Activated naive CD4-positive, alpha-beta T cell treated with anti-CD3 and anti-CD28 coated beads, Interleukin-2, amount 10 ng/mL, durations not matched to agents 7 days and 5 days (primary cell): ENCODE measurements at regions not wholly inside any gene's neighbourhood (a gene's known extent, or its start where the extent isn't known, plus 50 kb on each side); places are given as distances from the start of the nearest gene placed in this dataset.
"Not testable (repeated sequence)": the region's sequence is repeated elsewhere in the genome, so short reads cannot be mapped to it uniquely, and the experiment has no call there.

Source experiments
- CTCF ChIA-PET: fragments of 350-600 bp; sonication (Branson Sonifier 250); formaldehyde crosslinking; loops from one replicate; lab custom pipeline; 2021; ENCODE audit warnings: antibody characterized with exemption; lab: Charles Lee
- DNase-seq: peaks from one replicate; pipeline ENCODE4 v3.0.0-alpha.2; 2020
- H3K27ac Mint-ChIP-seq: one replicate; pipeline ENCODE4 v1.8.0; 2021; ENCODE audit warnings: mild to moderate bottlenecking, moderate library complexity, mixed read lengths
- H3K27me3 Mint-ChIP-seq: one replicate; pipeline ENCODE4 v1.8.0; 2021; ENCODE audit warnings: mild to moderate bottlenecking, mixed read lengths
- H3K36me3 Mint-ChIP-seq: one replicate; pipeline ENCODE4 v1.8.0; 2021; ENCODE audit warnings: mixed read lengths
- H3K4me1 Mint-ChIP-seq: one replicate; pipeline ENCODE4 v1.8.0; 2021; ENCODE audit warnings: mixed read lengths
- H3K4me3 Mint-ChIP-seq: one replicate; pipeline ENCODE4 v1.8.0; 2021; ENCODE audit warnings: mild to moderate bottlenecking, moderate library complexity, mixed read lengths
- H3K9me3 Mint-ChIP-seq: one replicate; pipeline ENCODE4 v1.8.0; 2021; ENCODE audit warnings: mixed read lengths

DNA sequence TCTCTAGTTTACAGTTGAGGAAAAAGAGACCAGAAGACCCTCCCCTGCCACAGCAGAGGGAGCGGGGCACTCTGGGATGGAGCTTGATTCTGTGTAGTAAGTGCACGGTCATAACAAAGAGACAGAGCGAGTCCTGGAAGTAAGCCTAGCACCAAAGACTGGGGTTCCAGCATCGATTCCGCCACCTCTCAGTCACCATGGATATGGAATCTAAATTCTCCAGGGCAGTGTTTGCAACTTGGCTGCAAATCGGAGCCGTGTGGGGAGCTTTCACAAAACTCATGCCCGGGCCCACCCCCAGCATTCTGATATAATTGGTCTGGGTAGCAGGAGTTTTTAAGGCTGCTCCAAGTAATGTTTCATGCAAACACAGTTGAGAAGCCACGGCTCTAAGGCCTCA lies 129.5 kb upstream of the OPCML start:
- no peak for DNase-seq
- no peak overlapping the region for H3K27ac Mint-ChIP-seq
- CTCF ChIA-PET: no interaction called here
- H3K9me3 Mint-ChIP-seq: peaks cover 2% of the 10 kb centered on the region
- no peaks in the 10 kb centered on the region for H3K36me3 Mint-ChIP-seq
- no peaks in the 10 kb centered on the region for H3K4me1 Mint-ChIP-seq
- H3K27me3 Mint-ChIP-seq: no peaks in the 10 kb centered on the region
- no peak overlapping the region for H3K4me3 Mint-ChIP-seq

- CTCF ChIA-PET: interaction anchor here (0.7 kb wide), 1 partner anchor 58 kb away, joined by 3 read pairs; no protein-coding TSS in a partner anchor
- Mint-ChIP-seq H3K27me3 (no peaks in the 10 kb centered on the region), H3K9me3 (peaks cover 2% of the 10 kb centered on the region), H3K4me3 (no peak overlapping the region), H3K36me3 (no peaks in the 10 kb centered on the region), H3K4me1 (no peaks in the 10 kb centered on the region), H3K27ac (no peak overlapping the region)
- DNase-seq: no peak
Observed at GRCh38 chr11:133660202-133660568, 127.9 kb upstream of the OPCML start.

DNA sequence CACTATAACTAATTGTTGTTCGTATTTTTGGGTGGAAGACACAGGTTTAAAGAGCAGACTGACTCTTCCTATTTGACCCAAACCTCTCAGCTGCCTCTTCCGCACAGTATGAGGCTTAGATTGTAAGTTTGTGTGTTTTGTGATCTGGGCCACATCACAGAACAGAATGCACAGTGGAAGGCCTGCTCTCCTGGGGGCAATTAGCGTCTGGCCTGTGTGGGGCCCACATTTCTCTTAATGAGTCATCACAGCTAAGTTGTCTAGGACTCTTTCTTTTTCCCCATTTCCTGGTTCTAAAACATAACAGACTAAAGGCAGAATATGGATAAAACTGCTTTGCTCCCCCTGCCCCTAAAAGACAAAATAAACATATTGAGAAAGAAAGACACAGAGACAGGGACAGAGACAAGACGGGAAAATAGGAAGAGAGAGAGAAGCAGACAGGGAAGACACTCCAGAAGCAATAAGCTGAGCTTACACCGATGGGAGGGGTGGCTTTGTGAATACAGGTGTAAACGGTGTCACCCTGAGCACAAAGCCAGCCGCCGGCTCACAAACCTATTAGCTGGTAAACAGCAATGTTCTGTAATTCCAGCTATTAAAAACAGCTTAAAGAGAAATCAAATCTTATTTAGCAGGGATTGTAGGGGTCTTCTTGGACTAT lies 127.4 kb upstream of the OPCML start:
- Mint-ChIP-seq H3K27ac (no peak overlapping the region), H3K4me1 (no peaks in the 10 kb centered on the region), H3K36me3 (no peaks in the 10 kb centered on the region), H3K27me3 (no peaks in the 10 kb centered on the region), H3K4me3 (no peak overlapping the region), H3K9me3 (peaks cover 2% of the 10 kb centered on the region)
- CTCF ChIA-PET: interaction anchor here (0.7 kb wide), 1 partner anchor 58 kb away, joined by 3 read pairs; no protein-coding TSS in a partner anchor
- no peak for DNase-seq

DNA sequence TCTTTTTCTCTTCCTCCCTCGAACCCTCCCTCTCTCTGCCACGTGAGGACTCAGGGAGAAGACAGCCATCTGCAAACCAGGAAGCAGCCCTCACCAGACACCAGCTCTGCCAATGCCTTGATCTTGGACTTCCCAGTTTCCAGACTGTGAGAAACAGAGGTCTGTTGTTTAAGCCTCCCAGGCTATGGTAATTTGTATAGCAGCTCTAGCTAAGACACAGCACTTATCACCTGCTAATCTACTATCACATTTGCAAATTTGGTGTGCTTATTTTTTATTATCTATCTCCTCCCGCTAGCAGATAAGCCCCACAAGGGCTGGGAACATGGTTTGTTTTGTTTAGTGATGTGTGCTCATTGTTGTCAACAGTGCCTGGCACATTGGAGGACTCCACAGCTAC lies 124.8 kb upstream of the OPCML start:
- CTCF ChIA-PET: no interaction called here
- Mint-ChIP-seq H3K36me3 (no peaks in the 10 kb centered on the region), H3K27me3 (no peaks in the 10 kb centered on the region), H3K4me3 (no peak overlapping the region), H3K9me3 (peaks cover 2% of the 10 kb centered on the region), H3K4me1 (no peaks in the 10 kb centered on the region), H3K27ac (no peak overlapping the region)
- DNase-seq: no peak

- Mint-ChIP-seq H3K4me1 (no peaks in the 10 kb centered on the region), H3K4me3 (no peak overlapping the region), H3K27ac (no peak overlapping the region), H3K9me3 (peaks cover 2% of the 10 kb centered on the region), H3K27me3 (no peaks in the 10 kb centered on the region), H3K36me3 (no peaks in the 10 kb centered on the region)
- CTCF ChIA-PET: no interaction called here
- DNase-seq: no peak
Observed at GRCh38 chr11:133656082-133656635, 123.9 kb upstream of the OPCML start.

DNA sequence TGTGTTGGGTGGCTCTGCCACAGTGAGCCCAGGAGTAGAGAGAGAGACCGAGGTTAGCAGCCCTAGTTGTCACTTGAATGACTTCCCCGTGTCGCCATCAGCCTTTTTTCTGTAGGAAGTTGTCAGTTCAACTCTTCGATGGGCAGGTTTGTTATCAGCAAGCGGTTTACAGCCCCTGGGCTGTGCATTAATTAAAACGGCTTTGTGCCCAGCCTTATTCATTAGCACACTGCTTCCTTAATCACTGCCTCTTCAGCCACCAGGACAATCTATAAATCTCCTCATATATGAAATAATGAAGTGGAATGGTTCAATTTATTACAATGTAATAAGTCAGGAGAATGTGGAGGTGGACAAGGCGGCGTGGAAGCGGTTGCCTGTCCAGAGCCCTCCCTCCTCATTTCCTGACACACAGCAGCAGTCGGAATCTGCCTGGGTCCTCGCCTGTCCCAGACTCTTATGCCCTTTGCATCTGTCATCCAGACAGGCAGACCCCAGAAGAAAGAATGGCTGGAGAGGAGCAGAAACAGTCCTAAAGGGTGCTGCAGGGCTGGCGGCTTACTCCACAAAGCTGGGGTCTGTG lies 122.4 kb upstream of the OPCML start:
- H3K27me3 Mint-ChIP-seq: no peaks in the 10 kb centered on the region
- DNase-seq: no peak
- H3K9me3 Mint-ChIP-seq: peaks cover 2% of the 10 kb centered on the region
- CTCF ChIA-PET: no interaction called here
- no peaks in the 10 kb centered on the region for H3K4me1 Mint-ChIP-seq
- H3K36me3 Mint-ChIP-seq: no peaks in the 10 kb centered on the region
- no peak overlapping the region for H3K27ac Mint-ChIP-seq
- no peak overlapping the region for H3K4me3 Mint-ChIP-seq

DNA sequence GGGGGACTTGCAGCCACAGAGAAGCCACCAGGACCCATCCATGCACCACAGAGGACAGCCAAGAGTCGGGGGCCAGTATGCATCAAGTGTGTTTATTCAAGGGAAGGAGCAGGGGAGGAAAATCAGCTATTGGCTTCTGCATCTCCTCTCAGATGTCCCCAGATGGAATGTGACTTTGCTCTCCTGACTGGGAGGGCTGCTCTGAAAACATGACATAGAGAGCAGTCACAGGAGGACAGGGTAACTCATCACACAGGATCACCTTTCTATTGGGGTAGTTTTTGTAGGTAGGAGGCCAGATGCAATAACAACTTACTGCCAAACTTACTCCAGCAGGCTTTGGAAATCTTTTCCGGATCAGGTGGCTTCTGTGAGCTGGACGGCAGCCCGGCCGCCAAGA lies 121.0 kb upstream of the OPCML start:
- CTCF ChIA-PET: no interaction called here
- H3K9me3 Mint-ChIP-seq: peaks cover 2% of the 10 kb centered on the region
- no peaks in the 10 kb centered on the region for H3K27me3 Mint-ChIP-seq
- no peaks in the 10 kb centered on the region for H3K4me1 Mint-ChIP-seq
- DNase-seq: no peak
- no peak overlapping the region for H3K4me3 Mint-ChIP-seq
- H3K27ac Mint-ChIP-seq: no peak overlapping the region
- H3K36me3 Mint-ChIP-seq: no peaks in the 10 kb centered on the region

- Mint-ChIP-seq H3K27me3 (no peaks in the 10 kb centered on the region), H3K27ac (no peak overlapping the region), H3K4me1 (no peaks in the 10 kb centered on the region), H3K36me3 (no peaks in the 10 kb centered on the region), H3K9me3 (no peaks in the 10 kb centered on the region), H3K4me3 (no peak overlapping the region)
- CTCF ChIA-PET: no interaction called here
- DNase-seq: no peak
Observed at GRCh38 chr11:133650082-133650481, 117.8 kb upstream of the OPCML start.

DNA sequence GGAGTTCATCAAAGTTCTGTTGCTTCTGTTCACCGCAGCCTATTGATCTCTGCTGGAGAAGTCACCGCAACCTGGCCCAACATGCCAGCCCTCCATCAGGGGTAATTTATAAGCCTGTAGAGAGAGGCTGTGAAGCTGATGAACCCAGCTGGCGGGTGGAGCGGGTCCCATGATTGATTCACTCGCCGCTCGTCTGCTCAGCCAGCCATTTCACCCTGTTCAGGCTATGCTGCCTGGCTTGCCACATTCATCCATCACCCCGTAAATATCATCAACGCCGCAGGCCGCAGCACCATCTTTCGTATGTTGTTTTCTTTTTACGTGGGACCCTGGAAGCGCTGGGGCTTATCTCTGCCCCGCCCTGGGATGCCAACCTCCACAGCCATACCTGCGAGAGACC lies 116.7 kb upstream of the OPCML start:
- no peak overlapping the region for H3K4me3 Mint-ChIP-seq
- H3K36me3 Mint-ChIP-seq: no peaks in the 10 kb centered on the region
- no peak overlapping the region for H3K27ac Mint-ChIP-seq
- no peak for DNase-seq
- no peaks in the 10 kb centered on the region for H3K27me3 Mint-ChIP-seq
- H3K9me3 Mint-ChIP-seq: no peaks in the 10 kb centered on the region
- CTCF ChIA-PET: no interaction called here
- H3K4me1 Mint-ChIP-seq: no peaks in the 10 kb centered on the region

- peaks cover 4% of the 10 kb centered on the region for H3K9me3 Mint-ChIP-seq
- no peaks in the 10 kb centered on the region for H3K4me1 Mint-ChIP-seq
- CTCF ChIA-PET: no interaction called here
- no peak overlapping the region for H3K4me3 Mint-ChIP-seq
- H3K27me3 Mint-ChIP-seq: no peaks in the 10 kb centered on the region
- no peaks in the 10 kb centered on the region for H3K36me3 Mint-ChIP-seq
- no peak overlapping the region for H3K27ac Mint-ChIP-seq
- no peak for DNase-seq
Observed at GRCh38 chr11:133639408-133639807, 107.1 kb upstream of the OPCML start.

GRCh38 chr11:133638921-133639320 lies 106.6 kb upstream of the OPCML start:
- Mint-ChIP-seq H3K4me1 (no peaks in the 10 kb centered on the region), H3K36me3 (no peaks in the 10 kb centered on the region), H3K27ac (no peak overlapping the region), H3K27me3 (no peaks in the 10 kb centered on the region), H3K4me3 (no peak overlapping the region), H3K9me3 (peaks cover 4% of the 10 kb centered on the region)
- CTCF ChIA-PET: no interaction called here
- DNase-seq: no peak

- Mint-ChIP-seq H3K4me3 (no peak overlapping the region), H3K4me1 (no peaks in the 10 kb centered on the region), H3K27me3 (no peaks in the 10 kb centered on the region), H3K27ac (no peak overlapping the region), H3K36me3 (no peaks in the 10 kb centered on the region), H3K9me3 (peaks cover 4% of the 10 kb centered on the region)
- CTCF ChIA-PET: no interaction called here
- no peak for DNase-seq
Observed at GRCh38 chr11:133636711-133637355, 104.5 kb upstream of the OPCML start.

GRCh38 chr11:133635244-133635739 lies 103.0 kb upstream of the OPCML start:
- CTCF ChIA-PET: no interaction called here
- H3K4me1 Mint-ChIP-seq: no peaks in the 10 kb centered on the region
- no peaks in the 10 kb centered on the region for H3K9me3 Mint-ChIP-seq
- H3K36me3 Mint-ChIP-seq: no peaks in the 10 kb centered on the region
- no peak overlapping the region for H3K4me3 Mint-ChIP-seq
- no peak for DNase-seq
- H3K27ac Mint-ChIP-seq: no peak overlapping the region
- H3K27me3 Mint-ChIP-seq: no peaks in the 10 kb centered on the region

DNA sequence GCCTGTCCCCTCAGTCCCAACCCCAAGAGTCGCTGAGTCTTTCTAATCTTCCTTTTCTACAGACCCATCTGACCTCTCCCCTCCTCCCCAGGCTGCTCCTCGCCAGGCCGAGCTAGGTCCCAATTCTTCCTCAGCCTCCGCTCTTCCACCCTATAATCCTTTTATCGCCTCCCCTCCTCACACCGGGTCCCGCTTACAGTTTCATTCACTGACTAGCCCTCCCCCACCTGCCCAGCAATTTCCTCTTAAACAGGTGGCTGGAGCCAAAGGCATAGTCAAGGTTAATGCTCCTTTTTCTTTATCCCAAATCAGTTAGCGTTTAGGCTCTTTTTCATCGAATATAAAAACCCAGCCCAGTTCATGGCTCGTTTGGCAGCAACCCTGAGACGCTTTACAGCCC lies 96.1 kb upstream of the OPCML start:
- H3K4me1 Mint-ChIP-seq, H3K27me3 Mint-ChIP-seq, DNase-seq, H3K36me3 Mint-ChIP-seq, H3K9me3 Mint-ChIP-seq, H3K27ac Mint-ChIP-seq, CTCF ChIA-PET, H3K4me3 Mint-ChIP-seq: not testable (repeated sequence)

GRCh38 chr11:133621611-133622010 lies 89.3 kb upstream of the OPCML start:
- Mint-ChIP-seq H3K4me3 (no peak overlapping the region), H3K4me1 (no peaks in the 10 kb centered on the region), H3K27ac (no peak overlapping the region), H3K27me3 (no peaks in the 10 kb centered on the region), H3K9me3 (no peaks in the 10 kb centered on the region), H3K36me3 (no peaks in the 10 kb centered on the region)
- CTCF ChIA-PET: interaction anchor here (0.6 kb wide), 1 partner anchor 1311 kb away, joined by 3 read pairs; no protein-coding TSS in a partner anchor
- no peak for DNase-seq
